ENCODE measurements at regions not wholly inside any gene's neighbourhood (a gene's known extent, or its start where the extent isn't known, plus 50 kb on each side); places are given as distances from the start of the nearest gene placed in this dataset.

DNA sequence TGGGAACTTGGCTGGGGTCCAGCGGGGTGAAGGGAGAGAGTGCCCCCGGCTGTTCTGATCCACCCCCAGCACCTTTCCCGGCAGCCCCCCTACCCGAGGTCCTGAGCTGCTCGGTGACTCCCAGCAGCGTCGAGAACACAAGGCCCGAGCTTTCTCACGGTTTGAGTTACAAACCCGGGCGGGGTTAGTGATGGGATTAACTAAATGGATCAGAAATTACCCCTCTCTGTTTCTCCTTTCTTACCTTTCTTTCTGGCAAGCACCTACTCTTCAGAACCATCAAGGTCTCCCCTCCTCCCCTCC, 139.4 kb upstream of the GPC1 start:
- no CpG with 5 or more reads among the region's 11 CpGs for WGBS (ENCODE audit: insufficient coverage)
- Histone ChIP-seq H3K9ac (ENCODE audit: insufficient read depth, low read length, poor library complexity, severe bottlenecking) (no peak overlapping the region), H3K27ac (ENCODE audit: low read depth in 1 of 2, low read length in 2 of 2) (no peak overlapping the region), H3K4me2 (replicated peaks; ENCODE audit: extremely low read depth, low read length, poor library complexity, severe bottlenecking) (no peak overlapping the region), H3K79me2 (ENCODE audit: insufficient read depth, low read length) (no peaks in the 10 kb centered on the region), H2AFZ (ENCODE audit: insufficient read depth, low read depth, low read length, poor library complexity, severe bottlenecking) (no peak overlapping the region), H3K36me3 (replicated peaks in 1 of 2; ENCODE audit: control insufficient read depth in 1 of 2, insufficient read depth in 2 of 2, low read length in 2 of 2) (no peaks in the 10 kb centered on the region), H3K27me3 (ENCODE audit: control insufficient read depth in 2 of 2, insufficient read depth in 2 of 2, low read length in 2 of 2) (no peaks in the 10 kb centered on the region), H3K4me3 (replicated peaks in 1 of 3; ENCODE audit: low read depth in 2 of 3, low read length in 3 of 3) (no peak overlapping the region), H4K20me1 (ENCODE audit: insufficient read depth, low read length) (no peaks in the 10 kb centered on the region), H3K9me3 (replicated peaks in 1 of 2; ENCODE audit: control insufficient read depth in 1 of 2, insufficient read depth in 1 of 2, low read length in 2 of 2) (no peaks in the 10 kb centered on the region), H3K4me1 (ENCODE audit: control insufficient read depth in 1 of 2, insufficient read depth in 2 of 2, low read length in 2 of 2) (no peaks in the 10 kb centered on the region)
- no peak overlapping the region for H3K27ac Mint-ChIP-seq
- H3K4me1 Mint-ChIP-seq, result no peaks in the 10 kb centered on the region
- intact Hi-C loops (cut with micrococcal nuclease), result no loop called here
- DNase-seq, result no peak
- no peak overlapping the region for H3K4me3 Mint-ChIP-seq
- H3K27me3 Mint-ChIP-seq (ENCODE audit: low read depth in 3 of 3), result peaks cover 2 to 3% (median 3%) of the 10 kb centered on the region in 3 donors
- TF ChIP-seq, protein P1, sequence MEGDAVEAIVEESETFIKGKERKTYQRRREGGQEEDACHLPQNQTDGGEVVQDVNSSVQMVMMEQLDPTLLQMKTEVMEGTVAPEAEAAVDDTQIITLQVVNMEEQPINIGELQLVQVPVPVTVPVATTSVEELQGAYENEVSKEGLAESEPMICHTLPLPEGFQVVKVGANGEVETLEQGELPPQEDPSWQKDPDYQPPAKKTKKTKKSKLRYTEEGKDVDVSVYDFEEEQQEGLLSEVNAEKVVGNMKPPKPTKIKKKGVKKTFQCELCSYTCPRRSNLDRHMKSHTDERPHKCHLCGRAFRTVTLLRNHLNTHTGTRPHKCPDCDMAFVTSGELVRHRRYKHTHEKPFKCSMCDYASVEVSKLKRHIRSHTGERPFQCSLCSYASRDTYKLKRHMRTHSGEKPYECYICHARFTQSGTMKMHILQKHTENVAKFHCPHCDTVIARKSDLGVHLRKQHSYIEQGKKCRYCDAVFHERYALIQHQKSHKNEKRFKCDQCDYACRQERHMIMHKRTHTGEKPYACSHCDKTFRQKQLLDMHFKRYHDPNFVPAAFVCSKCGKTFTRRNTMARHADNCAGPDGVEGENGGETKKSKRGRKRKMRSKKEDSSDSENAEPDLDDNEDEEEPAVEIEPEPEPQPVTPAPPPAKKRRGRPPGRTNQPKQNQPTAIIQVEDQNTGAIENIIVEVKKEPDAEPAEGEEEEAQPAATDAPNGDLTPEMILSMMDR (IDR thresholded peaks at IDR 0.05), result no peak
- H3K36me3 Mint-ChIP-seq, result no peaks in the 10 kb centered on the region
- no peaks in the 10 kb centered on the region for H3K9me3 Mint-ChIP-seq

DNA sequence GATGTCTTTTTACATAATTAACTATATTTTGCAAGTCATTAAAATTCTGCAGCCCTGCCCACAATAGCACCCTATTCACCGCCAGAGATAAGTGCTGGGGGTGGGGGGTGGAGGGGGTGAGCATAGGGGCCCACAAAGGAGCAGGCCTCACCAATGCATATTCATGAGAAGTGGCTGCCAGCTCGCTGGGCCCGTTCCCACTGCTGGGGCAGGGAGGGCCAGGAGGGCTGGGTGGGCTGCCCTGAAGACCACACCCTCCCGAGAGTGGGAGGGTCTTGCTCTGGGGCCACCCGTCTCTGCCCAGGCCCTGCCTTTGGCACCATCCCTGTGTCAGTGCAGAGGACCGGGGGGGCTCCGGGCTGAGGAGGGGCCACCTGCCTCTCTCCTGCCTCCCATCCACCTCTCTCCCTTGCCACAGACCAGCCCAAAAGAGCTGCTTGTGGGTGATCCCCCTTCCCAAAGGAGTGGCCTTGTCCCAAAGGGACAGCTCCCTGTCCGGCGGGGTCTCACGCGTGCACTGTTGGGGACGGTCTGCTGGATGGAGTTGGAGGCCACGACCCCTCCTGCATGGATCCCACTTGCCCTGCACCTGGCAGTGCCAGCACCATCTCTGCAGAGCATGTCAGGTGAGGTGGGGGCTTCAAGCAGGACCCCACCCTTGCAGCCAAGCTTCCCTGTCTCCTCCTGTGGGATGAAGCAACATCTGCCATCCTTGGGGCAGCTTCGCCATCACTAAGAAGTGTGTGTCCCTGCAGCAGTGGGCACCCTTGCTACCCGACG, 138.8 kb upstream of the GPC1 start:
- H3K36me3 Mint-ChIP-seq, result no peaks in the 10 kb centered on the region
- no peak overlapping the region for H3K4me3 Mint-ChIP-seq
- WGBS (ENCODE audit: insufficient coverage), result 88% methylated on average over 14 of the region's 16 CpGs
- no peaks in the 10 kb centered on the region for H3K27me3 ChIP-seq (ENCODE audit: control insufficient read depth in 2 of 2, insufficient read depth in 2 of 2, low read length in 2 of 2)
- H3K9me3 ChIP-seq (replicated peaks in 1 of 2; ENCODE audit: control insufficient read depth in 1 of 2, insufficient read depth in 1 of 2, low read length in 2 of 2), result no peaks in the 10 kb centered on the region
- H3K4me1 Mint-ChIP-seq, result no peaks in the 10 kb centered on the region
- H4K20me1 ChIP-seq (ENCODE audit: insufficient read depth, low read length), result no peaks in the 10 kb centered on the region
- H3K9me3 Mint-ChIP-seq, result no peaks in the 10 kb centered on the region
- intact Hi-C loops (cut with micrococcal nuclease), result no loop called here
- TF ChIP-seq, protein P1 (IDR thresholded peaks at IDR 0.05), result no peak
- peaks cover 3 to 6% (median 4%) of the 10 kb centered on the region in 3 donors for H3K27me3 Mint-ChIP-seq (ENCODE audit: low read depth in 3 of 3)
- H3K27ac Mint-ChIP-seq, result no peak overlapping the region
- H3K4me3 ChIP-seq (replicated peaks in 1 of 3; ENCODE audit: low read depth in 2 of 3, low read length in 3 of 3), result no peak overlapping the region
- no peaks in the 10 kb centered on the region for H3K36me3 ChIP-seq (replicated peaks in 1 of 2; ENCODE audit: control insufficient read depth in 1 of 2, insufficient read depth in 2 of 2, low read length in 2 of 2)
- no peak overlapping the region for H2AFZ ChIP-seq (ENCODE audit: insufficient read depth, low read depth, low read length, poor library complexity, severe bottlenecking)
- H3K4me1 ChIP-seq (ENCODE audit: control insufficient read depth in 1 of 2, insufficient read depth in 2 of 2, low read length in 2 of 2), result no peaks in the 10 kb centered on the region
- no peak overlapping the region for H3K27ac ChIP-seq (ENCODE audit: low read depth in 1 of 2, low read length in 2 of 2)
- DNase-seq, result no peak
- H3K79me2 ChIP-seq (ENCODE audit: insufficient read depth, low read length), result no peaks in the 10 kb centered on the region
- H3K4me2 ChIP-seq (replicated peaks; ENCODE audit: extremely low read depth, low read length, poor library complexity, severe bottlenecking), result no peak overlapping the region
- no peak overlapping the region for H3K9ac ChIP-seq (ENCODE audit: insufficient read depth, low read length, poor library complexity, severe bottlenecking)

All from CD14-positive monocyte (primary cell).